Ovary (tissue), 7 donors: ENCODE measurements at regions not wholly inside any gene's neighbourhood (a gene's known extent, or its start where the extent isn't known, plus 50 kb on each side); places are given as distances from the start of the nearest gene placed in this dataset.
"Not testable (repeated sequence)": the region's sequence is repeated elsewhere in the genome, so short reads cannot be mapped to it uniquely, and the experiment has no call there.

Source experiments
- DNase-seq, 5 donors: peaks; one replicate each; pipeline ENCODE4 v3.0.0-alpha.2; 2019 to 2020
- H3K27ac ChIP-seq, 2 donors: fragments of 200-600 bp; one replicate each; pipeline versions ENCODE4 v1.5.1 to v1.8.0; 2019 to 2022
- H3K27me3 ChIP-seq: fragments of 200-600 bp; one replicate; pipeline ENCODE4 v1.8.0; 2022
- H3K36me3 ChIP-seq: fragments of 200-600 bp; sonication (generic); one replicate; pipeline ENCODE4 v1.5.1; 2019
- H3K4me1 ChIP-seq: one replicate; pipeline ENCODE4 v1.8.1; 2013; ENCODE audit warnings: mild to moderate bottlenecking, moderate library complexity; ENCODE audit not compliant: insufficient read depth
- H3K4me3 ChIP-seq: fragments of 200-600 bp; sonication (generic); one replicate; pipeline ENCODE4 v1.5.1; 2017
- H3K9me3 ChIP-seq, 2 donors: fragments of 200-600 bp in 1 of 2; sonication (generic) in 1 of 2; one replicate each; pipeline versions ENCODE4 v1.5.1 to v1.8.1; 2013 to 2019; ENCODE audit warnings: mild to moderate bottlenecking in 1 of 2, moderate library complexity in 1 of 2
- EP300 ChIP-seq: sonication (generic); formaldehyde crosslinking; IDR thresholded peaks from one replicate; pipeline ENCODE4 v1.6.1; 2017; ENCODE audit warnings: antibody characterized with exemption
- POLR2A ChIP-seq: fragments of 450-650 bp; IDR thresholded peaks from one replicate; pipeline ENCODE4 v1.6.1; 2017; ENCODE audit warnings: antibody characterized with exemption, mild to moderate bottlenecking, moderate library complexity
- WGBS, 3 donors: extraction: QIAGEN DNeasy Blood & Tissue Kit in 1 of 3; methylation state at CpG; one replicate each; pipeline versions ENCODE4 v1.1.5 to v1.1.7; 2013 to 2017; 5-methylcytosine and 5-hydroxymethylcytosine counted together
- intact Hi-C, 4 donors: fragments of 100-400 bp; cut with DNase I; formaldehyde crosslinking; loops; one replicate each; pipeline versions ENCODE4 v1.11.0 to v1.15.1; 2022 to 2023
- TF ChIP-seq, protein P1 (sequence below), 3 donors: fragments of 450-650 bp in 2 of 3; fragments of 200-600 bp in 1 of 3; IDR thresholded peaks; one replicate each; pipeline versions ENCODE4 v1.5.1 to v1.8.0; 2016 to 2022; ENCODE audit warnings: antibody characterized with exemption in 3 of 3, mild to moderate bottlenecking in 1 of 3
- donor health status: DM: no; HTN: no; CAD: no; lungs with moderate emphysema.
- donor health status: DM: no; HTN: no; CAD: no.
- donor health status: Bipolar disorder and iron deficiency.
- donor health status: DM: no; HTN: no; CAD: no.
- donor health status: DM: yes; HTN: yes; CAD: no.

DNA sequence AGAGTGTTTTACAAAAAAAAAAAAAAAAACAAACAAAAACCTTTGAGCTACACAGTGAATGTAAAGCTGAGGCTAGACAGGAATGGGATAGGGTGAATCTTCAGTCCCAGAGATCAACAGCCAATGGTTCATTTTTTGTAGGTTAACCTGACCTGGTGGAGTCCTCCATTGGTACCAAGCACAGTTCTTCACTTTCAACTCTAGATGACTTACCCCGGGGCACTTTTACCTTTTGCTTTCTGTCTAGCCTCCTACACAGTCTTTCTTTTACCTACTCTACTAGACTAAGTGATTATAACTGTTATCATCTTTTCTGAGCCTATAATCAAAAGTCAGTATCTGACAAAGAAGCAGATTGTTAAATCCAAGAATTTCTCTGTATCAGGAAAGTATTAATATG lies 50.9 kb downstream of the ANXA2R start:
- DNase-seq = no peak
- Histone ChIP-seq H3K9me3 (no peaks in the 10 kb centered on the region), H3K36me3 (no peaks in the 10 kb centered on the region), H3K27ac (no peak overlapping the region), H3K4me1 (peaks cover 6% of the 10 kb centered on the region), H3K27me3 (no peaks in the 10 kb centered on the region), H3K4me3 (no peak overlapping the region)
- 86 to 96% (median 93%) methylated on average over 1 of the region's 1 CpG for WGBS, 3 donors
- TF ChIP-seq POLR2A (no peak), EP300 (no peak)
- TF ChIP-seq, protein P1, sequence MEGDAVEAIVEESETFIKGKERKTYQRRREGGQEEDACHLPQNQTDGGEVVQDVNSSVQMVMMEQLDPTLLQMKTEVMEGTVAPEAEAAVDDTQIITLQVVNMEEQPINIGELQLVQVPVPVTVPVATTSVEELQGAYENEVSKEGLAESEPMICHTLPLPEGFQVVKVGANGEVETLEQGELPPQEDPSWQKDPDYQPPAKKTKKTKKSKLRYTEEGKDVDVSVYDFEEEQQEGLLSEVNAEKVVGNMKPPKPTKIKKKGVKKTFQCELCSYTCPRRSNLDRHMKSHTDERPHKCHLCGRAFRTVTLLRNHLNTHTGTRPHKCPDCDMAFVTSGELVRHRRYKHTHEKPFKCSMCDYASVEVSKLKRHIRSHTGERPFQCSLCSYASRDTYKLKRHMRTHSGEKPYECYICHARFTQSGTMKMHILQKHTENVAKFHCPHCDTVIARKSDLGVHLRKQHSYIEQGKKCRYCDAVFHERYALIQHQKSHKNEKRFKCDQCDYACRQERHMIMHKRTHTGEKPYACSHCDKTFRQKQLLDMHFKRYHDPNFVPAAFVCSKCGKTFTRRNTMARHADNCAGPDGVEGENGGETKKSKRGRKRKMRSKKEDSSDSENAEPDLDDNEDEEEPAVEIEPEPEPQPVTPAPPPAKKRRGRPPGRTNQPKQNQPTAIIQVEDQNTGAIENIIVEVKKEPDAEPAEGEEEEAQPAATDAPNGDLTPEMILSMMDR (IDR thresholded peaks at IDR 0.05) = no peak
- intact Hi-C loops = no loop called here

DNA sequence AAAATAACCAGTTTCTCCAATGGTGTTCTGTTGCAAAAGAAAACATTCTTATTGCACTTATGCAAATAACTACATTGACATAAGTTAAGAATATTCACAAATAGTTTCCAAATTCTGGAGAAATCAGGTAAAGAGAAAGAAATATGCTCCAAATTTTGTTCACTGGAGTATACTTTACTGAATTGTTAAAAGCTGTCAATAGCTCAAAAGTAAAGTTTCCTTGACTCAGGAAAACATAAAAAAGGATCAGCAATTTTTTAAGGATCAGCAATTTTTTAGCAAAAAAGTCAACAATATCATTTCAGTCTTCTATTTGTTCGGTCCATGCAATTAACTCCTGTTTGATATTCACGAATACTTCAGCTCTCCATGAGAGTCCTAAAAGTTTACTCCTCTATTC lies 51.6 kb downstream of the ANXA2R start:
- no peak for DNase-seq
- Histone ChIP-seq H3K4me1 (peaks cover 6% of the 10 kb centered on the region), H3K4me3 (no peak overlapping the region), H3K9me3 (no peaks in the 10 kb centered on the region), H3K27me3 (no peaks in the 10 kb centered on the region), H3K27ac (no peak overlapping the region), H3K36me3 (no peaks in the 10 kb centered on the region)
- intact Hi-C loops = no loop called here
- whole genome bisulfite sequencing, 3 donors = 92 to 96% (median 94%) methylated on average over 2 of the region's 2 CpGs
- no peak for TF ChIP-seq EP300
- no peak for TF ChIP-seq POLR2A

DNA sequence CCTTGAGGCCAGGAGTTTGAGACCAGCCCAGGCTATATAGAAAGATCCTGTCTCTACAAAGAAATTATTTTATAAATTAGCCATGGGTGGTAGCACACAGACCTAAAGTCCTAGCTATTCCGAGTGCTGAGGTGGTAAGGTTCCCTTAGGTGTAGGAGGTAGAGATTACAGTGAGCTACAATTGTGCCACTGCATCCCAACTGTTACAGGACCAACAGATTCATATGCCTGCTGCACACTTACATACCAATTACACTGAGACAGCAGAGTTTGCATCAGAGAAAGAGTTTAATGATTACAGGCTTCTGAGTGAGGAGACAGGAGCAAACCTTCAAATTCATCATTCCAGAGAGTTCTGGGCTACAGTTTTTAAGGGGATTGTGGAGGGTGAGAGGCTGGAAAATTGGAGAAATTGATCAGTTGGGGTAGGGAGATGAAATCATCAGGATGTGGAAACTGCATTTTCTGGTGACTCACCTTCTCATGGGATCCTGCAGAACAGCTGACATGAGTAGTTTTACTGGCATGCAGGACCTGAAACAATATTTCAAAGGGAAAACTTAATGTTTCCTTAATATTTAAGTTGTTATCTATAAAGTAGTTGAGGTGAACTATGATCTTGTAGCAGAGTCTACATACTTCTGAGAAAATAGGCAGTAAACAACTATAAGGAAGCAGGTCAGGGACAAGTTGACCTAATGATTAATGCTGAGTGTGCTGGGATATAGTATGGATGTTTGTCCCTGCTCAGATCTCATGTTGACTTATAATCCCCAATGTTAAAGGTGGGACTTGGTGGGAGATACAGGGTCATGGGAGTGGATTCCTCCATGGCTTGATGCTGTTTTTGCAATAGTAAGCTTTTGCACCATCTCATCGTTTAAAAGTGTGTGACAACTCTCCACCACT lies 54.7 kb downstream of the ANXA2R start:
- Histone ChIP-seq H3K36me3 (no peaks in the 10 kb centered on the region), H3K27ac (no peak overlapping the region), H3K4me1 (no peaks in the 10 kb centered on the region), H3K9me3 (no peaks in the 10 kb centered on the region), H3K4me3 (no peak overlapping the region), H3K27me3 (no peaks in the 10 kb centered on the region)
- TF ChIP-seq POLR2A (no peak), EP300 (no peak)
- TF ChIP-seq, protein P1 (IDR thresholded peaks at IDR 0.05) = no peak
- intact Hi-C loops = no loop called here
- WGBS, 3 donors = 63 to 80% (median 68%) methylated on average over 2 of the region's 2 CpGs
- no peak for DNase-seq

DNA sequence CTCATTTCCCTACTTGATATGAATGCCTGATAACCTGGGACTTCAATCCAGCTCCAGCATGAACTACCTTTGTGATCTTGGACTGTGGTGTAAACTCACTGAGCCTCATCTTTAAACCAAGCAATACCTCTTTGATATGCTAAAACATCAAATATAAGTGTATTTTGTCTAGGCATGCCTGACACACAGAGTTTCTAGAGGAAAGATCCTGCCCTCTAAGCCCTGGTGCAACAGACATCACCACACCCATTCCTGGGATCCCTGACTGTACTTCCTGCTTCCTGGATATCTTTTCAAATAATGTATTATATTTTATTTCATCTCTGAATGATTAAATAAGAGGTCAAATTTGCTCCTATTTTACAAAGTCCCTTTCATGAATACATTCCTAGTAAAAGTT lies 55.8 kb downstream of the ANXA2R start:
- no peaks in the 10 kb centered on the region for H3K9me3 ChIP-seq
- H3K27me3 ChIP-seq = no peaks in the 10 kb centered on the region
- no peaks in the 10 kb centered on the region for H3K36me3 ChIP-seq
- H3K4me1 ChIP-seq = no peaks in the 10 kb centered on the region
- no peak overlapping the region for H3K4me3 ChIP-seq
- no peak for DNase-seq
- H3K27ac ChIP-seq = no peak overlapping the region
- intact Hi-C loops = no loop called here
- TF ChIP-seq, protein P1 (IDR thresholded peaks at IDR 0.05) = no peak
- TF ChIP-seq EP300 = no peak
- TF ChIP-seq POLR2A = no peak

DNA sequence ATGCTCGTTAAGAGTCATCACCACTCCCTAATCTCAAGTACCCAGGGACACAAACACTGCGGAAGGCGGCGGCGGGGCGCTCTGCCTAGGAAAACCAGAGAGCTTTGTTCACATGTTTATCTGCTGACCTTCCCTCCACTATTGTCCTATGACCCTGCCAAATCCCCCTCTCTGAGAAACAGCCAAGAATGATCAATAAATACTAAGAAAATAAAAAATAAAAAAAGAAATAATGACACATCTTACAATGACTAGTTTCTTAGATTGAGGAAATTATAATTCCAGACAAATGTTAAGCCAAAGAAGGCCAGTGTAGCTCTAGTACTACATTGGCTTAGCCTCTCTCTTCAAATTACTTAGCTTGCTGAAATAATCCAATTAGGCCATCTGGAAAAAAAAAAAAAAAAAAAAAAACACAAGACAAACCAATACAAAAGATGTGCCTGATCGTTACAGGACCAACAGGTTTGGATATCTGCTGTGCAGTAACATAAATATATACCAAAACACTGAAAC lies 58.0 kb downstream of the ANXA2R start:
- WGBS, 3 donors = 25 to 37% (median 26%) methylated on average over 7 of the region's 7 CpGs
- DNase-seq = no peak
- Histone ChIP-seq H3K9me3 (no peaks in the 10 kb centered on the region), H3K4me1 (no peaks in the 10 kb centered on the region), H3K27ac (no peak overlapping the region), H3K36me3 (no peaks in the 10 kb centered on the region), H3K4me3 (no peak overlapping the region), H3K27me3 (no peaks in the 10 kb centered on the region)
- TF ChIP-seq EP300 (no peak), POLR2A (no peak)
- TF ChIP-seq, protein P1 (IDR thresholded peaks at IDR 0.05) = no peak
- intact Hi-C loops = no loop called here

DNA sequence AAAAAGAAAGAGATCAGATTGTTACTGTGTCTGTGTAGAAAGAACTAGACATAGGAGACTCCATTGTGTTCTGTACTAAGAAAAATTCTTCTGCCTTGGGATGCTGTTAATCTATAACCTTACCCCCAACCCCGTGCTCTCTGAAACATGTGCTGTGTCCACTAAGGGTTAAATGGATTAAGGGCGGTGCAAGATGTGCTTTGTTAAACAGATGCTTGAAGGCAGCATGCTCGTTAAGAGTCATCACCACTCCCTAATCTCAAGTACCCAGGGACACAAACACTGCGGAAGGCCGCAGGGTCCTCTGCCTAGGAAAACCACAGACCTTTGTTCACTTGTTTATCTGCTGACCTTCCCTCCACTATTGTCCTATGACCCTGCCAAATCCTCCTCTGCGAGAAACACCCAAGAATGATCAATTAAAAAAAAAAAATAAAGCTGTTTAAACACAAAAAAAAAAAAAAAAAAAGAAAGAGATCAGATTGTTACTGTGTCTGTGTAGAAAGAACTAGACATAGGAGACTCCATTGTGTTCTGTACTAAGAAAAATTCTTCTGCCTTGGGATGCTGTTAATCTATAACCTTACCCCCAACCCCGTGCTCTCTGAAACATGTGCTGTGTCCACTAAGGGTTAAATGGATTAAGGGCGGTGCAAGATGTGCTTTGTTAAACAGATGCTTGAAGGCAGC lies 58.6 kb downstream of the ANXA2R start:
- H3K36me3 ChIP-seq, DNase-seq, H3K4me1 ChIP-seq, H3K27ac ChIP-seq, intact Hi-C loops, H3K9me3 ChIP-seq, H3K27me3 ChIP-seq, H3K4me3 ChIP-seq: not testable (repeated sequence)
- 14% methylated on average over 1 of the region's 8 CpGs; no CpG with 5 or more reads in 2 of the 3 donors for whole genome bisulfite sequencing, 3 donors

DNA sequence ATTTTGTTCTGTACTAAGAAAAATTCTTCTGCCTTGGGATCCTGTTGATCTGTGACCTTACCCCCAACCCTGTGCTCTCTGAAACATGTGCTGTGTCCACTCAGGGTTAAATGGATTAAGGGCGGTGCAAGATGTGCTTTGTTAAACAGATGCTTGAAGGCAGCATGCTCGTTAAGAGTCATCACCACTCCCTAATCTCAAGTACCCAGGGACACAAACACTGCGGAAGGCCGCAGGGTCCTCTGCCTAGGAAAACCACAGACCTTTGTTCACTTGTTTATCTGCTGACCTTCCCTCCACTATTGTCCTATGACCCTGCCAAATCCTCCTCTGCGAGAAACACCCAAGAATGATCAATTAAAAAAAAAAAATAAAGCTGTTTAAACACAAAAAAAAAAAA lies 59.1 kb downstream of the ANXA2R start:
- H3K36me3 ChIP-seq, H3K4me1 ChIP-seq, H3K9me3 ChIP-seq, H3K27ac ChIP-seq, H3K27me3 ChIP-seq, intact Hi-C loops, DNase-seq, H3K4me3 ChIP-seq: not testable (repeated sequence)
- no CpG with 5 or more reads among the region's 5 CpGs for WGBS, 3 donors
